HFFc6 (cell line): ENCODE measurements at regions not wholly inside any gene's neighbourhood (a gene's known extent, or its start where the extent isn't known, plus 50 kb on each side); places are given as distances from the start of the nearest gene placed in this dataset.

ENCODE experiments used
- DNase-seq: peaks from one replicate; pipeline ENCODE4 v3.0.0-alpha.2; 2018
- H3K27ac Mint-ChIP-seq: 2 replicates; pipeline ENCODE4 v1.8.0; 2020; ENCODE audit warnings: mild to moderate bottlenecking, mixed read lengths
- H3K27me3 Mint-ChIP-seq: 2 replicates; pipeline ENCODE4 v1.8.0; 2021; ENCODE audit warnings: mild to moderate bottlenecking, moderate library complexity, mixed read lengths; ENCODE audit not compliant: insufficient read depth
- H3K36me3 Mint-ChIP-seq: 2 replicates; pipeline ENCODE4 v1.8.0; 2021; ENCODE audit warnings: low read depth, mixed read lengths
- H3K4me1 Mint-ChIP-seq: 2 replicates; pipeline ENCODE4 v1.8.0; 2020; ENCODE audit warnings: low read depth, mixed read lengths
- H3K4me3 Mint-ChIP-seq: 2 replicates; pipeline ENCODE4 v1.8.0; 2020; ENCODE audit warnings: mild to moderate bottlenecking, moderate library complexity, mixed read lengths
- H3K9me3 Mint-ChIP-seq: 2 replicates; pipeline ENCODE4 v1.8.0; 2020; ENCODE audit warnings: mild to moderate bottlenecking, mixed read lengths
- CTCF ChIP-seq: fragments of 200-600 bp; sonication (generic); IDR thresholded peaks from 2 replicates; pipeline ENCODE4 v1.5.0; 2021; ENCODE audit warnings: antibody characterized with exemption, mild to moderate bottlenecking

GRCh38 chr1:2949966-2950925, 71.0 kb upstream of the ACTRT2 start:
- TF ChIP-seq CTCF, result no peak
- no peak overlapping the region for H3K4me3 Mint-ChIP-seq
- no peak overlapping the region for H3K27ac Mint-ChIP-seq
- no peak for DNase-seq
- H3K36me3 Mint-ChIP-seq, result peaks cover 4% of the 10 kb centered on the region; the same call in 1 of the 2 replicates
- H3K9me3 Mint-ChIP-seq, result peaks cover 58% of the 10 kb centered on the region
- H3K4me1 Mint-ChIP-seq, result no peaks in the 10 kb centered on the region
- no peaks in the 10 kb centered on the region; the same call in none of the 2 replicates for H3K27me3 Mint-ChIP-seq

- TF ChIP-seq CTCF, result no peak
- Mint-ChIP-seq H3K4me3 (no peak overlapping the region), H3K27me3 (no peaks in the 10 kb centered on the region; the same call in none of the 2 replicates), H3K36me3 (peaks cover 4% of the 10 kb centered on the region; the same call in 1 of the 2 replicates), H3K27ac (no peak overlapping the region), H3K9me3 (peaks cover 64% of the 10 kb centered on the region), H3K4me1 (no peaks in the 10 kb centered on the region)
- no peak for DNase-seq
Observed at GRCh38 chr1:2950926-2951305, 70.4 kb upstream of the ACTRT2 start.

- Mint-ChIP-seq H3K27me3 (no peaks in the 10 kb centered on the region; the same call in none of the 2 replicates), H3K4me3 (no peak overlapping the region), H3K27ac (no peak overlapping the region), H3K9me3 (peaks cover 66% of the 10 kb centered on the region), H3K36me3 (peaks cover 4% of the 10 kb centered on the region; the same call in 1 of the 2 replicates), H3K4me1 (no peaks in the 10 kb centered on the region)
- TF ChIP-seq CTCF, result no peak
- no peak for DNase-seq
Observed at GRCh38 chr1:2951856-2952255, 69.4 kb upstream of the ACTRT2 start.

DNA sequence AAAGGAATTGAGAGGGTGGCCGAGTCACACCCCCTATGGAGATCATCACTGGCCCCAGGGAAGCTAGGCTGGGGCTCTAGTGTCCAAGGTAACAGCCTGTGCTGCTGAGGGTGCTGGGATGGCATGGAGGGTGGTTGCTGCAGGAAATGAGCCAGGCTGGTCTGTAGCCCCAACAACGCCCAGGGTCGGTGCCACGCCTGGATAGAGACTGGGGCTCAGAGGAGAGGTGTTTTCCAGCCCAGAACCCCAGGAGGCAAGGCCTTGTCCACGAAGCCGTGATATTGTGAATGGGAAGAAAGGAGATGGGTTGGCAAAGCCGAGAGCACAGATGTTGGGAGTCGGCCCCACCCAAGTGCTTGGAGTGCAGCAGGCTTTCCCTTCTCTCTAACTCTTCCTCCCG, 68.9 kb upstream of the ACTRT2 start:
- Mint-ChIP-seq H3K4me1 (no peaks in the 10 kb centered on the region), H3K4me3 (no peak overlapping the region), H3K27me3 (no peaks in the 10 kb centered on the region; the same call in none of the 2 replicates), H3K27ac (no peak overlapping the region), H3K36me3 (peaks cover 4% of the 10 kb centered on the region; the same call in 1 of the 2 replicates), H3K9me3 (peaks cover 66% of the 10 kb centered on the region)
- TF ChIP-seq CTCF, result no peak
- no peak for DNase-seq

GRCh38 chr1:2952992-2953391, 68.3 kb upstream of the ACTRT2 start:
- no peak overlapping the region for H3K4me3 Mint-ChIP-seq
- H3K9me3 Mint-ChIP-seq, result peaks cover 72% of the 10 kb centered on the region
- no peak for TF ChIP-seq CTCF

More at GRCh38 chr1:2952992-2953391, 68.3 kb upstream of the ACTRT2 start:
- Mint-ChIP-seq H3K36me3 (peaks cover 4% of the 10 kb centered on the region; the same call in 1 of the 2 replicates), H3K27me3 (no peaks in the 10 kb centered on the region; the same call in none of the 2 replicates), H3K27ac (no peak overlapping the region), H3K4me1 (no peaks in the 10 kb centered on the region)
- no peak for DNase-seq
